Breast epithelium (tissue), 4 donors: ENCODE measurements at regions not wholly inside any gene's neighbourhood (a gene's known extent, or its start where the extent isn't known, plus 50 kb on each side); places are given as distances from the start of the nearest gene placed in this dataset.

ENCODE experiments used
- DNase-seq, 2 donors: peaks; one replicate each; pipeline ENCODE4 v3.0.0-alpha.2; 2019; ENCODE audit warnings: low spot score in 2 of 2
- H3K27ac ChIP-seq, 2 donors: fragments of 200-600 bp; sonication (generic) in 1 of 2; one replicate each; pipeline ENCODE4 v1.5.1; 2016 to 2019; ENCODE audit warnings: mild to moderate bottlenecking in 1 of 2
- H3K27me3 ChIP-seq, 2 donors: fragments of 200-600 bp; sonication (generic) in 1 of 2; one replicate each; pipeline versions ENCODE4 v1.5.1 to v1.6.0; 2017 to 2019; ENCODE audit warnings: control low read depth in 1 of 2, mild to moderate bottlenecking in 1 of 2
- H3K36me3 ChIP-seq: fragments of 200-600 bp; one replicate; pipeline ENCODE4 v1.5.1; 2019
- H3K4me1 ChIP-seq, 2 donors: fragments of 200-600 bp; sonication (generic); one replicate each; pipeline ENCODE4 v1.5.1; 2016 to 2019; ENCODE audit warnings: control low read depth in 1 of 2
- H3K4me3 ChIP-seq, 3 donors: fragments of 200-600 bp; sonication (generic); 1 replicate in 2 of 3; 2 replicates in 1 of 3; pipeline ENCODE4 v1.5.1; 2016 to 2019; ENCODE audit warnings: mild to moderate bottlenecking in 3 of 3, moderate library complexity in 2 of 3
- H3K9me3 ChIP-seq, 2 donors: fragments of 200-600 bp; sonication (generic) in 1 of 2; one replicate each; pipeline ENCODE4 v1.5.1; 2016 to 2019; ENCODE audit warnings: control low read depth in 1 of 2
- CTCF ChIP-seq, 3 donors: fragments of 450-650 bp; IDR thresholded peaks; one replicate each; pipeline ENCODE4 v1.5.1; 2016 to 2017; ENCODE audit warnings: antibody characterized with exemption in 3 of 3, mild to moderate bottlenecking in 3 of 3, moderate library complexity in 3 of 3
- POLR2A ChIP-seq: fragments of 450-650 bp; IDR thresholded peaks from one replicate; pipeline ENCODE4 v1.6.1; 2016; ENCODE audit warnings: antibody characterized with exemption, mild to moderate bottlenecking, moderate library complexity
- POLR2AphosphoS5 ChIP-seq, 3 donors: sonication (generic); formaldehyde crosslinking; IDR thresholded peaks; one replicate each; pipeline ENCODE4 v1.6.1; 2017; ENCODE audit warnings: antibody characterized with exemption in 3 of 3
- intact Hi-C: fragments of 100-400 bp; cut with DNase I; formaldehyde crosslinking; loops from one replicate; pipeline ENCODE4 v1.15.1; 2023; ENCODE audit warnings: low total_unique reads

GRCh38 chr20:41818369-41818768 is 200.2 kb upstream of the CHD6 start:
- intact Hi-C loops, result no loop called here
- Histone ChIP-seq H3K4me1 (no peaks in the 10 kb centered on the region), H3K4me3 (no peak overlapping the region), H3K9me3 (no peaks in the 10 kb centered on the region), H3K27ac (no peak overlapping the region), H3K27me3 (no peaks in the 10 kb centered on the region), H3K36me3 (no peaks in the 10 kb centered on the region)
- no peak for DNase-seq
- TF ChIP-seq CTCF (IDR thresholded peaks at IDR 0.05) (no peak), POLR2A (no peak), POLR2AphosphoS5 (IDR thresholded peaks at IDR 0.05) (no peak)

GRCh38 chr20:41811456-41811855 is 193.3 kb upstream of the CHD6 start:
- TF ChIP-seq POLR2A (no peak), POLR2AphosphoS5 (IDR thresholded peaks at IDR 0.05) (no peak), CTCF (IDR thresholded peaks at IDR 0.05) (no peak)
- no peak for DNase-seq
- Histone ChIP-seq H3K9me3 (peaks cover 3 to 9% of the 10 kb centered on the region in 2 donors), H3K4me3 (no peak overlapping the region), H3K4me1 (no peaks in the 10 kb centered on the region), H3K36me3 (no peaks in the 10 kb centered on the region), H3K27ac (no peak overlapping the region), H3K27me3 (no peaks in the 10 kb centered on the region)
- intact Hi-C loops, result no loop called here

- intact Hi-C loops, result no loop called here
- Histone ChIP-seq H3K4me1 (no peaks in the 10 kb centered on the region), H3K4me3 (no peak overlapping the region), H3K27ac (no peak overlapping the region), H3K9me3 (no peaks in the 10 kb centered on the region), H3K36me3 (no peaks in the 10 kb centered on the region), H3K27me3 (no peaks in the 10 kb centered on the region)
- TF ChIP-seq POLR2A (no peak), CTCF (IDR thresholded peaks at IDR 0.05) (no peak), POLR2AphosphoS5 (IDR thresholded peaks at IDR 0.05) (no peak)
- DNase-seq, result no peak
These were observed 181.9 kb upstream of the CHD6 start for GRCh38 chr20:41800040-41800439.

- H3K27me3 ChIP-seq, result no peaks in the 10 kb centered on the region
- H3K4me1 ChIP-seq, result no peaks in the 10 kb centered on the region
- no peaks in the 10 kb centered on the region for H3K36me3 ChIP-seq
- no peak overlapping the region for H3K27ac ChIP-seq
- intact Hi-C loops, result no loop called here
- no peaks in the 10 kb centered on the region for H3K9me3 ChIP-seq
- DNase-seq, result no peak
- no peak for TF ChIP-seq POLR2A
- no peak for TF ChIP-seq POLR2AphosphoS5 (IDR thresholded peaks at IDR 0.05)
- no peak for TF ChIP-seq CTCF (IDR thresholded peaks at IDR 0.05)
- H3K4me3 ChIP-seq, result no peak overlapping the region
These were observed 180.8 kb upstream of the CHD6 start for GRCh38 chr20:41798930-41799502.

- no peaks in the 10 kb centered on the region for H3K36me3 ChIP-seq
- peaks cover 0 to 5% of the 10 kb centered on the region in 2 donors for H3K27me3 ChIP-seq
- H3K4me3 ChIP-seq, result no peak overlapping the region
- H3K4me1 ChIP-seq, result no peaks in the 10 kb centered on the region
- TF ChIP-seq POLR2A (no peak), POLR2AphosphoS5 (IDR thresholded peaks at IDR 0.05) (no peak), CTCF (IDR thresholded peaks at IDR 0.05) (no peak)
- intact Hi-C loops, result no loop called here
- H3K9me3 ChIP-seq, result no peaks in the 10 kb centered on the region
- no peak for DNase-seq
- H3K27ac ChIP-seq, result no peak overlapping the region
These were observed 168.0 kb upstream of the CHD6 start for GRCh38 chr20:41786158-41786557.
